Endodermal cell (in vitro differentiated cells): ENCODE measurements at regions not wholly inside any gene's neighbourhood (a gene's known extent, or its start where the extent isn't known, plus 50 kb on each side); places are given as distances from the start of the nearest gene placed in this dataset.

Experiments
- DNase-seq: peaks from one replicate; pipeline ENCODE4 v3.0.0-alpha.2; 2017
- H3K27ac ChIP-seq: 2 replicates; pipeline ENCODE4 v1.5.1; 2013; ENCODE audit warnings: mild to moderate bottlenecking, low read depth, low read length, moderate library complexity
- H3K27me3 ChIP-seq: 2 replicates; pipeline ENCODE4 v1.6.1; 2013; ENCODE audit warnings: mild to moderate bottlenecking, low read length, moderate library complexity; ENCODE audit not compliant: insufficient read depth, control insufficient read depth, poor library complexity, severe bottlenecking
- H3K36me3 ChIP-seq: 2 replicates; pipeline ENCODE4 v1.7.0; 2013; ENCODE audit warnings: mild to moderate bottlenecking, low read length, moderate library complexity; ENCODE audit not compliant: control insufficient read depth, insufficient read depth
- H3K4me1 ChIP-seq: one replicate; pipeline ENCODE4 v1.7.0; 2013; ENCODE audit warnings: low read length; ENCODE audit not compliant: control insufficient read depth, insufficient read depth
- H3K4me3 ChIP-seq: 2 replicates; pipeline ENCODE4 v1.5.1; 2013; ENCODE audit warnings: mild to moderate bottlenecking, low read length, moderate library complexity
- H3K9ac ChIP-seq: 2 replicates; pipeline ENCODE4 v1.6.1; 2013; ENCODE audit warnings: mild to moderate bottlenecking, low read length, moderate library complexity; ENCODE audit not compliant: poor library complexity, severe bottlenecking; ENCODE audit errors: extremely low read depth
- H3K9me3 ChIP-seq: 2 replicates; pipeline ENCODE4 v1.6.1; 2013; ENCODE audit warnings: mild to moderate bottlenecking, low read length, moderate library complexity; ENCODE audit not compliant: control insufficient read depth
- H3K27ac Mint-ChIP-seq: 2 replicates; pipeline ENCODE4 v1.8.0; 2020; ENCODE audit warnings: mixed read lengths
- H3K27me3 Mint-ChIP-seq: 2 replicates; pipeline ENCODE4 v1.8.0; 2021; ENCODE audit warnings: mild to moderate bottlenecking, mixed read lengths; ENCODE audit not compliant: insufficient read depth
- H3K36me3 Mint-ChIP-seq: 2 replicates; pipeline ENCODE4 v1.8.0; 2020; ENCODE audit warnings: low read depth, mixed read lengths
- H3K4me1 Mint-ChIP-seq: 2 replicates; pipeline ENCODE4 v1.8.0; 2020; ENCODE audit warnings: mixed read lengths
- H3K4me3 Mint-ChIP-seq: 2 replicates; pipeline ENCODE4 v1.8.0; 2020; ENCODE audit warnings: mild to moderate bottlenecking, moderate library complexity, mixed read lengths
- H3K9me3 Mint-ChIP-seq: 2 replicates; pipeline ENCODE4 v1.8.0; 2020; ENCODE audit warnings: mild to moderate bottlenecking, mixed read lengths
- WGBS, 2 experiments: methylation state at CpG; one replicate each; pipeline versions ENCODE4 v1.1.5 to v1.1.7; 2013; ENCODE audit warnings: missing lambda C conversion rate in 2 of 2, mixed read lengths in 1 of 2; ENCODE audit not compliant: insufficient coverage in 1 of 2, insufficient read length in 1 of 2; 5-methylcytosine and 5-hydroxymethylcytosine counted together
- TF ChIP-seq, protein P1 (sequence below): fragments of 200-600 bp; sonication (generic); conservative IDR thresholded peaks from 2 replicates; pipeline ENCODE4 v1.5.0; 2021; ENCODE audit warnings: antibody characterized with exemption, mild to moderate bottlenecking

DNA sequence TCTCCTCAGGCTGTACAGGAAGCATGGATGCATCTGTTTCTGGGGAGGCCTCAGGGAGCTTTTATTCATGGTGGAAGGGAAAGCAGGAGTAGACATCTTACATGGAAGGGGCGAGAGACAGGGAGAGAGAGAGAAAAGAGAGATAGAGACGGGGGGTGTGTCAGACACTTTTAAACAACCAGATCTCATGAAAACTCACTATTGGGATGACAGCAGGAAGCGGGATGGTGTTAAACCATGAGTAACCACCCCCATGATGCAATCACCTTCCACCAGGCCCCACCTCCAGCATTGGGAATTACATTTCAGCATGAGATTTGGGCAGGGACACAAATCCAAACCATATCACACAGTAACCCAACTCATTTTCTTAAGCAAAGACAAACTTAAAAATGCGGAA, 110.0 kb upstream of the EEA1 start:
- H3K27ac Mint-ChIP-seq: no peak overlapping the region
- H3K27ac ChIP-seq: no peak overlapping the region

DNA sequence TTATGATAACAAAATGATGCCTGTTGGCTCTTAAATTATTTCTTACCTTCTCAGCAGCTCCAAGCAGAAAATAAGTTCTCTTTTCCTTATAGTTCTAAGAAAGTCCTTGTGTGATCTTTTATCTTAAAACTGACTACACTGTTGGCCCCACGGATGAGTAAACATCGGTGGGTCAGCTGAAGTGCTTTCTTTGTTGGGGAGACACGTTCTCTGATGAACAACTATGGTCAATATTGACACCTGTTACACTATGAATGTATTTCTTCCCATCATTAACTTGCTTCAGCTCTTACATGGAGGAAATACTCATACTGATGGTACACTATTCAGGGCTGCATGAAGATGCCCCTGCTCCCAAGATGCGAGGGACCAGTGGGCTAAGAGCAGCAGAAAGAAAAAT, 110.8 kb upstream of the EEA1 start:
- H3K9ac ChIP-seq: no peak overlapping the region
- no peak overlapping the region for H3K4me3 ChIP-seq
- peaks cover 26% of the 10 kb centered on the region for H3K4me1 Mint-ChIP-seq
- H3K36me3 ChIP-seq: no peaks in the 10 kb centered on the region
- no peaks in the 10 kb centered on the region for H3K36me3 Mint-ChIP-seq
- peaks cover 9% of the 10 kb centered on the region for H3K9me3 ChIP-seq
- peaks cover 16% of the 10 kb centered on the region for H3K9me3 Mint-ChIP-seq
- H3K27me3 ChIP-seq: no peaks in the 10 kb centered on the region
- H3K4me3 Mint-ChIP-seq: no peak overlapping the region
- no peaks in the 10 kb centered on the region for H3K27me3 Mint-ChIP-seq
- H3K4me1 ChIP-seq: peaks cover 7% of the 10 kb centered on the region
- H3K27ac Mint-ChIP-seq: no peak overlapping the region
- no peak overlapping the region for H3K27ac ChIP-seq
- WGBS, 2 experiments: 86 to 97% methylated on average over 4 of the region's 4 CpGs
- TF ChIP-seq, protein P1, sequence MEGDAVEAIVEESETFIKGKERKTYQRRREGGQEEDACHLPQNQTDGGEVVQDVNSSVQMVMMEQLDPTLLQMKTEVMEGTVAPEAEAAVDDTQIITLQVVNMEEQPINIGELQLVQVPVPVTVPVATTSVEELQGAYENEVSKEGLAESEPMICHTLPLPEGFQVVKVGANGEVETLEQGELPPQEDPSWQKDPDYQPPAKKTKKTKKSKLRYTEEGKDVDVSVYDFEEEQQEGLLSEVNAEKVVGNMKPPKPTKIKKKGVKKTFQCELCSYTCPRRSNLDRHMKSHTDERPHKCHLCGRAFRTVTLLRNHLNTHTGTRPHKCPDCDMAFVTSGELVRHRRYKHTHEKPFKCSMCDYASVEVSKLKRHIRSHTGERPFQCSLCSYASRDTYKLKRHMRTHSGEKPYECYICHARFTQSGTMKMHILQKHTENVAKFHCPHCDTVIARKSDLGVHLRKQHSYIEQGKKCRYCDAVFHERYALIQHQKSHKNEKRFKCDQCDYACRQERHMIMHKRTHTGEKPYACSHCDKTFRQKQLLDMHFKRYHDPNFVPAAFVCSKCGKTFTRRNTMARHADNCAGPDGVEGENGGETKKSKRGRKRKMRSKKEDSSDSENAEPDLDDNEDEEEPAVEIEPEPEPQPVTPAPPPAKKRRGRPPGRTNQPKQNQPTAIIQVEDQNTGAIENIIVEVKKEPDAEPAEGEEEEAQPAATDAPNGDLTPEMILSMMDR: no peak
- DNase-seq: no peak

More for the DNA sequence above, 110.0 kb upstream of the EEA1 start:
- DNase-seq: no peak
- TF ChIP-seq, protein P1: no peak
- Mint-ChIP-seq H3K4me1 (peaks cover 23% of the 10 kb centered on the region), H3K27me3 (peaks cover 3% of the 10 kb centered on the region), H3K9me3 (peaks cover 16% of the 10 kb centered on the region), H3K36me3 (no peaks in the 10 kb centered on the region), H3K4me3 (no peak overlapping the region)
- 86 to 93% methylated on average over 1 to 4 of the region's 4 CpGs for WGBS, 2 experiments
- Histone ChIP-seq H3K27me3 (no peaks in the 10 kb centered on the region), H3K9ac (no peak overlapping the region), H3K36me3 (no peaks in the 10 kb centered on the region), H3K4me3 (no peak overlapping the region), H3K4me1 (peaks cover 4% of the 10 kb centered on the region), H3K9me3 (peaks cover 9% of the 10 kb centered on the region)

DNA sequence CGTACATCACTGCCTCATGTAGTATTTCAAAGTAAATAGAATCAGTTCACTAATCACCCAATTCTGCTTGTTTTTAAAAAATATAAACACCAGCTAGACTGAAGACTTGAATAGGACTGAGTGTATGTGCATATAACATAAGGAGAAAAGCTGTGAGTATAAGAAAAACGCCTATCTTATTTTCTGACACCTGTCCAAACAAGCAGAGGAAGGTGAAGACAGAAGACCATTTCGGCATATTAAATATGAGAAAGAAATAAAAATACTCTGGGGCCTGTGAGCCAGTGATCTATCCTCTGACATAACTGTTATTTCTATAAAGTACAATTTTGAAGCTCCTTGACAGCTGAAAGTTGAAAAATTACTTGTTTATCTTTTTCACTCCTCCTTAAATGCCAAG, 111.3 kb upstream of the EEA1 start:
- no peaks in the 10 kb centered on the region for H3K27me3 ChIP-seq
- H3K36me3 ChIP-seq: no peaks in the 10 kb centered on the region
- no peak overlapping the region for H3K9ac ChIP-seq
- peaks cover 16% of the 10 kb centered on the region for H3K9me3 Mint-ChIP-seq
- no peaks in the 10 kb centered on the region for H3K27me3 Mint-ChIP-seq
- no peak overlapping the region for H3K4me3 Mint-ChIP-seq
- peaks cover 9% of the 10 kb centered on the region for H3K9me3 ChIP-seq
- 94 to 100% methylated on average over 3 of the region's 3 CpGs for WGBS, 2 experiments
- no peak overlapping the region for H3K4me3 ChIP-seq
- no peak for DNase-seq
- H3K4me1 ChIP-seq: peaks cover 7% of the 10 kb centered on the region
- H3K27ac Mint-ChIP-seq: no peak overlapping the region
- H3K27ac ChIP-seq: no peak overlapping the region
- no peaks in the 10 kb centered on the region for H3K36me3 Mint-ChIP-seq
- TF ChIP-seq, protein P1: no peak
- H3K4me1 Mint-ChIP-seq: peaks cover 24% of the 10 kb centered on the region
